Lung (tissue), 11 donors: ENCODE measurements at regions not wholly inside any gene's neighbourhood (a gene's known extent, or its start where the extent isn't known, plus 50 kb on each side); places are given as distances from the start of the nearest gene placed in this dataset.

Experiments
- ATAC-seq: fragments of 200-7000 bp; cut with Tn5 transposase; one replicate; pipeline ENCODE4 v1.9.1; 2020; ENCODE audit warnings: moderate number of reproducible peaks; ENCODE audit not compliant: insufficient read depth, low FRiP score
- DNase-seq, 3 donors: peaks; one replicate each; pipeline ENCODE4 v3.0.0-alpha.2; 2013 to 2017
- H3K27ac ChIP-seq, 2 donors: one replicate each; pipeline ENCODE4 v1.5.1; 2013; ENCODE audit warnings: mild to moderate bottlenecking in 2 of 2, moderate library complexity in 2 of 2, control low read depth in 1 of 2, inconsistent platforms in 1 of 2, low read depth in 1 of 2, low read length in 1 of 2
- H3K27me3 ChIP-seq, 3 donors: one replicate each; pipeline ENCODE4 v1.5.1; 2013; ENCODE audit warnings: low read length in 2 of 3; ENCODE audit not compliant: control insufficient read depth in 3 of 3, insufficient read depth in 3 of 3
- H3K36me3 ChIP-seq, 4 donors: one replicate each; pipeline ENCODE4 v1.5.1; 2013; ENCODE audit warnings: low read length in 4 of 4, mild to moderate bottlenecking in 1 of 4, moderate library complexity in 1 of 4; ENCODE audit not compliant: control insufficient read depth in 4 of 4, insufficient read depth in 4 of 4
- H3K4me1 ChIP-seq, 5 donors: one replicate each; pipeline ENCODE4 v1.5.1; 2013; ENCODE audit warnings: low read length in 5 of 5, mild to moderate bottlenecking in 2 of 5, moderate library complexity in 1 of 5; ENCODE audit not compliant: control insufficient read depth in 5 of 5, insufficient read depth in 5 of 5
- H3K4me3 ChIP-seq: one replicate; pipeline ENCODE4 v1.5.1; 2013; ENCODE audit warnings: mild to moderate bottlenecking, control low read depth, moderate library complexity
- H3K9ac ChIP-seq, 2 donors: one replicate each; pipeline ENCODE4 v1.5.1; 2013; ENCODE audit warnings: low read length in 2 of 2, control low read depth in 1 of 2; ENCODE audit not compliant: insufficient read depth in 1 of 2
- H3K9me3 ChIP-seq, 4 donors: one replicate each; pipeline ENCODE4 v1.5.1; 2013; ENCODE audit warnings: low read length in 3 of 4, mild to moderate bottlenecking in 1 of 4, moderate library complexity in 1 of 4; ENCODE audit not compliant: control insufficient read depth in 4 of 4, insufficient read depth in 3 of 4
- WGBS, 2 donors: extraction: QIAGEN DNeasy Blood & Tissue Kit; methylation state at CpG; one replicate each; pipeline ENCODE4 v1.1.7; 2013; 5-methylcytosine and 5-hydroxymethylcytosine counted together
- TF ChIP-seq, protein P1 (sequence below): IDR thresholded peaks from 2 replicates; pipeline ENCODE4 v1.5.1; 2012; ENCODE audit warnings: mild to moderate bottlenecking; ENCODE audit errors: control extremely low read depth, extremely low read depth
- donor health status: control.
- donor health status: control.
- donor health status: Bipolar disorder and iron deficiency.
- donor health status: healthy.
- donor health status: DM: yes; HTN: yes; CAD: no.

DNA sequence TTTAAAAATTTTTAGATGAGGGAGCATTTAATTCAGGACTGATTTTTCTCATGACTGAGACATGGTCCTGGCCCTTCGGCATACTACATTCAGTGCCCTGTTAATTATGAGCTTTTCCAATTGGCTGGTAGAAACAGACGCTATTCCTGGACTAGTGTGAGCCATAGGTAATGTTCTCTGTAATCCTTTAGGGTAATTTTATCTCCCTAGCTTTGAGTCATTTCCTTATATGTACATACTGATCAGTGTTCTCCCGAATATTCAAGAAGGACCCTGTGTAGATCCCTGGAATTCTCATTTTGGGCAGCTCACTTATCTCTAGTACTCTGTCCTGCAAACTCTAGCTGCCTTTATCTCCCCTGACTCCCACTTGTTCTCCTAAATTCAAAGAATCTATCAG lies 92.6 kb upstream of the NPY start:
- ATAC-seq (no peak), DNase-seq (no peak)
- Histone ChIP-seq H3K4me3 (no peak overlapping the region), H3K36me3 (no peaks in the 10 kb centered on the region), H3K4me1 (no peaks in the 10 kb centered on the region), H3K9me3 (peaks cover 0 to 5% (median 0%) of the 10 kb centered on the region in 4 donors), H3K27me3 (no peaks in the 10 kb centered on the region), H3K9ac (no peak overlapping the region), H3K27ac (no peak overlapping the region)
- 82 to 88% methylated on average over 3 of the region's 3 CpGs for WGBS, 2 donors
- TF ChIP-seq, protein P1, sequence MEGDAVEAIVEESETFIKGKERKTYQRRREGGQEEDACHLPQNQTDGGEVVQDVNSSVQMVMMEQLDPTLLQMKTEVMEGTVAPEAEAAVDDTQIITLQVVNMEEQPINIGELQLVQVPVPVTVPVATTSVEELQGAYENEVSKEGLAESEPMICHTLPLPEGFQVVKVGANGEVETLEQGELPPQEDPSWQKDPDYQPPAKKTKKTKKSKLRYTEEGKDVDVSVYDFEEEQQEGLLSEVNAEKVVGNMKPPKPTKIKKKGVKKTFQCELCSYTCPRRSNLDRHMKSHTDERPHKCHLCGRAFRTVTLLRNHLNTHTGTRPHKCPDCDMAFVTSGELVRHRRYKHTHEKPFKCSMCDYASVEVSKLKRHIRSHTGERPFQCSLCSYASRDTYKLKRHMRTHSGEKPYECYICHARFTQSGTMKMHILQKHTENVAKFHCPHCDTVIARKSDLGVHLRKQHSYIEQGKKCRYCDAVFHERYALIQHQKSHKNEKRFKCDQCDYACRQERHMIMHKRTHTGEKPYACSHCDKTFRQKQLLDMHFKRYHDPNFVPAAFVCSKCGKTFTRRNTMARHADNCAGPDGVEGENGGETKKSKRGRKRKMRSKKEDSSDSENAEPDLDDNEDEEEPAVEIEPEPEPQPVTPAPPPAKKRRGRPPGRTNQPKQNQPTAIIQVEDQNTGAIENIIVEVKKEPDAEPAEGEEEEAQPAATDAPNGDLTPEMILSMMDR, result no peak

DNA sequence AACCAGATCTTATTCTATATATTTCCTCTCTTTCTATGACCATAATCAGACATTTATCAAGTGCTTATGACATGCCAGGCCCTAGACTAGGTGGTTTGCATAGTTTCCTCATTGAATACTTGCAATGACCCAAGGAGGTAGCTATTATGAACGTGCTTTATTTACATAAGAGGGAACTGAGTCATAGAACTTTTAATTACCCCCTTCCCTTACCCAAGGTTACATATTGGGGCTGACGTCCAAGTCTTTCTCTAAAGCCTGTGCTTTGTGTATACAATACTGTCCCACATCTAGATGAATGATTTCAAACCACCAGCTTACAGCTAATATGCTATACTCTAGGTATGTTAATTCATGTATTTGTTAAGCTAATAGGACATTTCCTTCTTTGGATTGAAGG lies 91.9 kb upstream of the NPY start:
- ATAC-seq, result no peak
- 48 to 61% methylated on average over 2 of the region's 2 CpGs for WGBS, 2 donors

DNA sequence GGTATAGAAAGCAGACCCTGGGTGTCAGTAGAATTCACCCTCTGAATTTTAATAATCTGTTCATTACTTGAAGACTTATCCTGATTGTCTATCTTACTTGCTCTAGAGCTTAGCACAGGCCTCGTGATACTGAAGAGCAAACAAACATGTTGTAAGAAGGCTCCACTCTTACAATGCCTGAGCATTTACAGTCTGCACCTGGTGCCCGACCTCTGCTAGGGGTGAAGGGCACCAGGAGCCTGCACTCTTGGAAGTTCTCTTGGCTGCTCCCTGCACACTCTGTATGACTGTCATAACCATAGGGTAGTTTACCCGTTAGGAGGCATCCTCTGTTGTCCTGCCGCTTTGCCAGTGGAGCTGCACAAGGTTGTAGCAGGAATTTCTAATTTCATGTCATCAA lies 91.3 kb upstream of the NPY start:
- Histone ChIP-seq H3K27ac (no peak overlapping the region), H3K9me3 (peaks cover 0 to under 1% (median 0%) of the 10 kb centered on the region in 4 donors), H3K9ac (no peak overlapping the region), H3K36me3 (no peaks in the 10 kb centered on the region), H3K4me3 (no peak overlapping the region), H3K4me1 (no peaks in the 10 kb centered on the region), H3K27me3 (no peaks in the 10 kb centered on the region)
- WGBS, 2 donors, result 72 to 89% methylated on average over 4 of the region's 4 CpGs
- no peak for DNase-seq
- TF ChIP-seq, protein P1, result no peak
- ATAC-seq, result no peak

More for the DNA sequence above, 91.9 kb upstream of the NPY start:
- no peaks in the 10 kb centered on the region for H3K27me3 ChIP-seq
- H3K27ac ChIP-seq, result no peak overlapping the region
- H3K9me3 ChIP-seq, result peaks cover 0 to 5% (median 0%) of the 10 kb centered on the region in 4 donors
- DNase-seq, result no peak
- TF ChIP-seq, protein P1, result no peak
- no peak overlapping the region for H3K4me3 ChIP-seq
- no peak overlapping the region for H3K9ac ChIP-seq
- no peaks in the 10 kb centered on the region for H3K4me1 ChIP-seq
- no peaks in the 10 kb centered on the region for H3K36me3 ChIP-seq

DNA sequence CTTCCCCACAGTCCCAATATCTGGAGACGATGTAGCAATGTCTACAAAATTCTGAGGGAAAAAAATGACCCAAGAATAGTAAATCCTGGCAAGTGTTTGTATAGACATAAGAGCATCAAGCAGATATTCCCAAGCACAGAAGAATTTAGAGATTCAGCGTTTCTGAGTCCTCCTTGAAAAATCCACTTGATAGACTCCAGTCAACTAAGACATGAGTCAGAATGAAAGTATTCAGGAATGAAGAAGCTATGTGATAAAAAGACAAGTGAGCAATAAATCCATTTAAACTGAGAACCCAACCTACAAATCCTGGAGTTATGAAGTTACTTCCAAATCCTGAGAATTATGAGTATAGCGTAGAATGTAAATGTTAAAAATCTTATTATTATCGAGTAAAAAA lies 86.1 kb upstream of the NPY start:
- Histone ChIP-seq H3K9me3 (no peaks in the 10 kb centered on the region), H3K36me3 (no peaks in the 10 kb centered on the region), H3K4me1 (peaks cover 0 to 6% (median 0%) of the 10 kb centered on the region in 5 donors), H3K27ac (no peak overlapping the region), H3K9ac (no peak overlapping the region), H3K4me3 (no peak overlapping the region), H3K27me3 (no peaks in the 10 kb centered on the region)
- DNase-seq (no peak), ATAC-seq (no peak)
- TF ChIP-seq, protein P1, result no peak
- 74 to 86% methylated on average over 4 of the region's 4 CpGs for WGBS, 2 donors
